Subcutaneous abdominal adipose tissue (tissue), 5 donors: ENCODE measurements at regions not wholly inside any gene's neighbourhood (a gene's known extent, or its start where the extent isn't known, plus 50 kb on each side); places are given as distances from the start of the nearest gene placed in this dataset.

ENCODE experiments used
- H3K27ac ChIP-seq: one replicate; pipeline ENCODE4 v1.7.0; 2013; ENCODE audit warnings: low read depth, mild to moderate bottlenecking, inconsistent platforms, low read length, moderate library complexity
- H3K27me3 ChIP-seq, 5 donors: one replicate each; pipeline ENCODE4 v1.7.0; 2013; ENCODE audit warnings: low read length in 5 of 5, inconsistent platforms in 1 of 5; ENCODE audit not compliant: control insufficient read depth in 5 of 5, insufficient read depth in 4 of 5
- H3K36me3 ChIP-seq, 5 donors: one replicate each; pipeline ENCODE4 v1.7.0; 2013; ENCODE audit warnings: low read length in 5 of 5; ENCODE audit not compliant: control insufficient read depth in 5 of 5, insufficient read depth in 5 of 5
- H3K4me1 ChIP-seq, 5 donors: one replicate each; pipeline ENCODE4 v1.7.0; 2013; ENCODE audit warnings: low read length in 5 of 5, mild to moderate bottlenecking in 3 of 5, moderate library complexity in 1 of 5; ENCODE audit not compliant: control insufficient read depth in 5 of 5, insufficient read depth in 5 of 5
- H3K4me3 ChIP-seq, 5 donors: one replicate each; pipeline ENCODE4 v1.7.0; 2013; ENCODE audit warnings: low read length in 5 of 5, low read depth in 1 of 5
- H3K9ac ChIP-seq, 5 donors: one replicate each; pipeline ENCODE4 v1.7.0; 2013; ENCODE audit warnings: low read length in 5 of 5, mild to moderate bottlenecking in 4 of 5, moderate library complexity in 3 of 5
- H3K9me3 ChIP-seq, 5 donors: one replicate each; pipeline ENCODE4 v1.7.0; 2013; ENCODE audit warnings: low read length in 5 of 5; ENCODE audit not compliant: control insufficient read depth in 5 of 5
- donor health status: healthy.
- donor health status: healthy.
- donor health status: healthy.
- donor health status: healthy.
- donor health status: healthy.

GRCh38 chr1:187143783-187144182, 315.0 kb downstream of the PLA2G4A start:
- H3K27me3 ChIP-seq, result no peaks in the 10 kb centered on the region
- H3K36me3 ChIP-seq, result no peaks in the 10 kb centered on the region
- H3K9me3 ChIP-seq, result peaks cover 0 to 2% (median 0%) of the 10 kb centered on the region in 5 donors
- no peak overlapping the region for H3K27ac ChIP-seq
- H3K4me1 ChIP-seq, result no peaks in the 10 kb centered on the region
- H3K4me3 ChIP-seq, result no peak overlapping the region
- H3K9ac ChIP-seq, result no peak overlapping the region

- no peaks in the 10 kb centered on the region for H3K4me1 ChIP-seq
- H3K9me3 ChIP-seq, result peaks cover 0 to 2% (median 0%) of the 10 kb centered on the region in 5 donors
Observed at GRCh38 chr1:187146388-187146787, 317.6 kb downstream of the PLA2G4A start.

GRCh38 chr1:187151555-187151954, 322.8 kb downstream of the PLA2G4A start:
- Histone ChIP-seq H3K27me3 (no peaks in the 10 kb centered on the region), H3K9ac (no peak overlapping the region), H3K36me3 (no peaks in the 10 kb centered on the region), H3K27ac (no peak overlapping the region), H3K4me1 (no peaks in the 10 kb centered on the region), H3K9me3 (peaks cover 2 to 19% (median 6%) of the 10 kb centered on the region in 5 donors), H3K4me3 (no peak overlapping the region)

More at GRCh38 chr1:187146388-187146787, 317.6 kb downstream of the PLA2G4A start:
- Histone ChIP-seq H3K9ac (no peak overlapping the region), H3K27ac (no peak overlapping the region), H3K4me3 (no peak overlapping the region), H3K36me3 (no peaks in the 10 kb centered on the region), H3K27me3 (no peaks in the 10 kb centered on the region)

DNA sequence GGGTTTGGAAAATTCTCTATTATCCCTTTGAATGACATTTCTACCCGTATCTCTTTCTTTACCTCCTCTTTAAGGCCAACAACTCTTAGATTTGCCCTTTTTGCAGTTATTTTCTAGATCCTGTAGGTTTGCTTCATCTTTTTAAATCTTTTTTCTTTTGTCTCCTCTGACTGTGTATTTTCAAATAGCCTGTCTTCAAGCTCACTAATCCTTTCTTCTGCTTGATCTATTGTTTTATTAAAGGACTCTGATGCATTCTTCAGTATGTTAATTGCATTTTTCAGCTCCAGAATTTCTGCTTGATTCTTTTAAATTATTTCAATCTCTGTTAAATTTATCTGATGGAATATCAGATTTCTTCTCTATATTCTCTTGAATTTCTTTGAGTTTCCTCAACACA, 324.3 kb downstream of the PLA2G4A start:
- no peaks in the 10 kb centered on the region for H3K4me1 ChIP-seq
- no peak overlapping the region for H3K27ac ChIP-seq
- H3K27me3 ChIP-seq, result no peaks in the 10 kb centered on the region
- H3K4me3 ChIP-seq, result no peak overlapping the region
- H3K9ac ChIP-seq, result no peak overlapping the region
- no peaks in the 10 kb centered on the region for H3K36me3 ChIP-seq
- H3K9me3 ChIP-seq, result peaks cover 2 to 17% (median 6%) of the 10 kb centered on the region in 5 donors

DNA sequence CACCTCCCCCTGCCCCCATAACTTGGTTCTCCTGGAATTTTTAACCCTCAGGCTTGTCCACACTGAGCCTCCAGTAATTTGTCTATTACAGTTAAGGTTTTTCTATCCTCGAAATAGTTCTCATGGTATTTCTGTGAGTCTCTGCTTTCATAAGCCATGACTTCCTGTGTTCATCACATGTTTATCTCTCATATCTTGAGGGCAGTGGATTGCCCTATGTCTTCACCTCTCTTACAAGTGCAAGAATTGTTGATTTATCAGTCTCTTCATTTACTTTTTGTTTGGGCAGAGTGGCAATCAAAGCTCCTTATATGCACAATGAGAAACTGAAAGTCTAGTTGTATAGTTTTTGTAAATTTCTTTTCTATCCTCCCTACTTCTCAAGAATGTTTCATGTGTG, 328.4 kb downstream of the PLA2G4A start:
- H3K9ac ChIP-seq, result no peak overlapping the region
- no peaks in the 10 kb centered on the region for H3K36me3 ChIP-seq
- H3K27me3 ChIP-seq, result no peaks in the 10 kb centered on the region
- H3K4me3 ChIP-seq, result no peak overlapping the region
- peaks cover 0 to 17% (median 6%) of the 10 kb centered on the region in 5 donors for H3K9me3 ChIP-seq
- no peaks in the 10 kb centered on the region for H3K4me1 ChIP-seq
- no peak overlapping the region for H3K27ac ChIP-seq

- H3K9ac ChIP-seq, result no peak overlapping the region
- H3K27me3 ChIP-seq, result no peaks in the 10 kb centered on the region
Observed at GRCh38 chr1:187157552-187157951, 328.8 kb downstream of the PLA2G4A start.

GRCh38 chr1:187167555-187167954, 338.8 kb downstream of the PLA2G4A start:
- Histone ChIP-seq H3K27ac (no peak overlapping the region), H3K27me3 (no peaks in the 10 kb centered on the region), H3K9ac (no peak overlapping the region), H3K9me3 (peaks cover 2 to 10% (median 7%) of the 10 kb centered on the region in 5 donors), H3K36me3 (no peaks in the 10 kb centered on the region), H3K4me3 (no peak overlapping the region), H3K4me1 (no peaks in the 10 kb centered on the region)

More at GRCh38 chr1:187157552-187157951, 328.8 kb downstream of the PLA2G4A start:
- Histone ChIP-seq H3K27ac (no peak overlapping the region), H3K36me3 (no peaks in the 10 kb centered on the region), H3K4me3 (no peak overlapping the region), H3K9me3 (peaks cover 0 to 15% (median 6%) of the 10 kb centered on the region in 5 donors), H3K4me1 (no peaks in the 10 kb centered on the region)

DNA sequence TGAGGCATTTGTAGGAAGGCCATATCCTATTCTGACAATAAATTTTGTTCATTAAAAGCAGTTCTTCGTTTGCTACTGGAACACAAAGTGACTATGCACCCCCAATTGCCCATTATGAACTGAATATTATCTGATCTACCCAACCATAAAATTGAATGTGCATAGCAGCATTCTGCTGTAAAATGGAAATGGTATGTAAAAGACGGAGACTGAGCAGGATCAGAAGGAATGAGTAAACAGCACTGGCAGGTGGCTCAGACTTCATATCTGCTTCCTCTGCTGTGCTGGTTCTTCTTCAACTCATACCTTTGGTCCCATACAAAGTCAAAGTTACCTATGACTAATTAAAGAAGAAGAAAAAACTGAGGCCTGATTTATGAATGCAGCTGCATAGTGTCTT, 339.5 kb downstream of the PLA2G4A start:
- Histone ChIP-seq H3K27ac (no peak overlapping the region), H3K36me3 (no peaks in the 10 kb centered on the region), H3K4me3 (no peak overlapping the region), H3K4me1 (no peaks in the 10 kb centered on the region), H3K27me3 (no peaks in the 10 kb centered on the region), H3K9me3 (peaks cover 2 to 10% (median 7%) of the 10 kb centered on the region in 5 donors), H3K9ac (no peak overlapping the region)

DNA sequence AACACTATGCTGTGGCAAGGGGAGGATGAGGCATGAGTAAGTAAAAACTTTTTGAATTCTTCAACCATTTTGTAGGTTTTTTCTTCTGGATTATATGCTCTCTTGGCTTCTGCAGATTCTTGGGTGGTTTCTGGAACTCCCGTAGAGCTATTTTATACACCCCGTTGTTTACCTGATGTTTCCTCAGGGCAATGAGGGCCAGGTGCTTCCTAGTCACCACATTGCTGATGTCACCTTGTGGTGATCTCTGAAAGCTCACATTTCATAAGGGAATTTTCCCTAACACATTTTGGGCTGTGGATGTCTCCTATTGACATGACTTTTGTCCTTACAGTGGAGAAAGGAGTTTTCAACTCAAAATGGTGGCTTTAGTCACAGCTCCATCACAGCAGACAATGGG, 356.6 kb downstream of the PLA2G4A start:
- Histone ChIP-seq H3K4me3 (no peak overlapping the region), H3K9me3 (peaks cover 0 to 13% (median 5%) of the 10 kb centered on the region in 5 donors), H3K4me1 (no peaks in the 10 kb centered on the region), H3K36me3 (no peaks in the 10 kb centered on the region), H3K27ac (no peak overlapping the region), H3K9ac (no peak overlapping the region), H3K27me3 (no peaks in the 10 kb centered on the region)

DNA sequence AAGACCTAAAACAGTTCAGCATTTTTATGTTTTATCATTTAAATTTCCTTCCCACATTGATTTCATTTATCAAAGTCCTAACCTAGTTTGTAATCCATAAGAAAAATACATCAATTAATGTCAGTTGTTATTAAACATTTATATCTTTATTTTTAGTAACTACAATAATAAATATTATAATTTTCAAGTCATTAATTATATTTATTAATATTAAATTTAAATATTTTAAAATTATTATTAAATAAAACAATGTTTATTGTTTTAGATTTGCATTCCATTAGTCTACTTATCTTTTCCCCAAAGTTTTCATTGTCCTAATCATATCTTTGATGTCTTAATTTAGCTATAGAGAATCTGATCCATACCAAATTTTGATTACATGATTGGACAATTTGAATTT, 368.9 kb downstream of the PLA2G4A start:
- H3K9ac ChIP-seq, result no peak overlapping the region
- no peak overlapping the region for H3K27ac ChIP-seq
- peaks cover 0 to 3% (median 0%) of the 10 kb centered on the region in 5 donors for H3K9me3 ChIP-seq
- no peak overlapping the region for H3K4me3 ChIP-seq
- no peaks in the 10 kb centered on the region for H3K36me3 ChIP-seq
- H3K27me3 ChIP-seq, result no peaks in the 10 kb centered on the region
- H3K4me1 ChIP-seq, result no peaks in the 10 kb centered on the region

DNA sequence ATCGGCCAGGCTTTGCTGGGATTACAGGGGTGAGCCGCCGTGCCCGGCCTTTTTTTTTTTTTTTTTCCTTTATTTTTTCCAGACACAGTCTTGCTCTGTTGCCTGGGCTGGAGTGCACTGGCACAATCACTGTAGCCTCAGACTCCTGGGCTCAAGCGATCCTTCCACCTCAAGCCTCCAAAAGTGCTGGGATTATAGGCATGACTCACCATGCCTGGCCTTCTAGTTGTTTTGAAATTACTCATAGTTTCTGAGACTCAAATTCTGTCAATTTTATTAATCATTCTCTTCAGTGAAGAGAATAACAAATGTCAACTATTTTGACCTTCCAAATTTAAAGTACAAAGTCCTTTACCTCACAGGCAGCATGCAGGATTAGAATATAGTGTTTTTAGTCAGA, 374.5 kb downstream of the PLA2G4A start:
- no peak overlapping the region for H3K27ac ChIP-seq
- H3K9ac ChIP-seq, result no peak overlapping the region
- no peaks in the 10 kb centered on the region for H3K27me3 ChIP-seq
- H3K4me3 ChIP-seq, result no peak overlapping the region
- H3K36me3 ChIP-seq, result no peaks in the 10 kb centered on the region
- no peaks in the 10 kb centered on the region for H3K4me1 ChIP-seq
- peaks cover 0 to 3% (median 0%) of the 10 kb centered on the region in 5 donors for H3K9me3 ChIP-seq
